DMS 273 treated with DMSO at 0.1 percent for 48 hours (cell line): ENCODE measurements at regions not wholly inside any gene's neighbourhood (a gene's known extent, or its start where the extent isn't known, plus 50 kb on each side); places are given as distances from the start of the nearest gene placed in this dataset.
"Not testable (repeated sequence)": the region's sequence is repeated elsewhere in the genome, so short reads cannot be mapped to it uniquely, and the experiment has no call there.

ENCODE experiments used
- DNase-seq: peaks from one replicate; lab custom pipeline; 2025; lab: John Stamatoyannopoulos, UW

DNA sequence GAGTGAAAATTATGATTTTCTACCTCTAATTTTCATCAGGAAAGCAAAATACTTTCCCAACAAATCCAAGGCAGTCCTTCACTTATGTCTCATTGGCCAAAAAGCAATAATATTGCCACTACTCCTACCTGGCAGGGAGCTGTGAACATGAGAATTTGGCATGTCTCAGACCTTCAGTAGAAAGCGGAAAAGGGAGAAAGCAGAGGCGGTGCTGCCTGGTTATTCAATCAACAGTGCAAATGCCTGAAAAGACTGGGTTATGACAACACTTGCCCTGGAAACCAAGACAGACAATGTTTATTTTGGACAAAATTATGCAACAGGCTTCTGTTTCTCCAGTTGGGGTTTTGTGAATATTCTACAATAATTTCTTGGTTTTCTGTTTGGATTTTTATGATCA lies 194.4 kb downstream of the TAF11L14 start:
- no peak for DNase-seq

DNA sequence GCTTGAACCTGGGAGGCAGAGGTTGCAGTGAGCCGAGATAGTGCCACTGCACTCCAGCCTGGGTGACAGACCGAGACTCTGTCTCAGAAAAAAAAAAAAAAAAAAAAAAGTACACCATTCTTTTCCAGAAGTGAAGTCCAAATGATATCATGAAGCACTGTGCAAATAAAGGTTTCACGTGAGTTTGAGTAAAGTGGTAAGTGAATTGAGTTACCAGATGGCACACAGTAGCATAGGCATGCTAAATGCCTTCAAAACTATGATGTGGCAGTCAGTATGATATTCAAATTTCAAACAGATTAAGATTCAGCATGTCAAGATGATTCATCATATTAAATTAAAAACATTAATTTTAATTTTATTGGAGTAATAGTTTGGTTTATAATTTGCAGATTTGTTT lies 195.2 kb downstream of the TAF11L14 start:
- DNase-seq = no peak

DNA sequence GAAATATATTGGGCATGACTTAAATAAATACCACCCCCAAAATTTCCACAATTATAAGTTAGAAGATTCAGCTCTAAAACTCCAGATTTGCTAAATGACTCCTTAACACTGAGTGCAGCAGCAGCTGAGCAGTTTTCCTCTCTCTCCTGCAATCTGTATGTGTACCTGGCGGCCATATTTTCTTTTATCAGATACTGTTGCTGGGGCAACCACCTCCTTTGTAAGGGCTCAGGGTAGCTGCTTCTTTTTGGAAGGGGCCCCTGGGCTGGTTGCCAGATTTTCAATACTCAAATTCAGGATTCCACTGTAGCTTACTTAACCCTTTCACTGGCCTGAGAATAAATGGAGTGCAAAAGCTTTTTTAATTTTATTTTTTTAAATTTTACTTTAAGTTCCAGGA lies 197.0 kb downstream of the TAF11L14 start:
- peak; percentile 88 for DNase-seq

DNA sequence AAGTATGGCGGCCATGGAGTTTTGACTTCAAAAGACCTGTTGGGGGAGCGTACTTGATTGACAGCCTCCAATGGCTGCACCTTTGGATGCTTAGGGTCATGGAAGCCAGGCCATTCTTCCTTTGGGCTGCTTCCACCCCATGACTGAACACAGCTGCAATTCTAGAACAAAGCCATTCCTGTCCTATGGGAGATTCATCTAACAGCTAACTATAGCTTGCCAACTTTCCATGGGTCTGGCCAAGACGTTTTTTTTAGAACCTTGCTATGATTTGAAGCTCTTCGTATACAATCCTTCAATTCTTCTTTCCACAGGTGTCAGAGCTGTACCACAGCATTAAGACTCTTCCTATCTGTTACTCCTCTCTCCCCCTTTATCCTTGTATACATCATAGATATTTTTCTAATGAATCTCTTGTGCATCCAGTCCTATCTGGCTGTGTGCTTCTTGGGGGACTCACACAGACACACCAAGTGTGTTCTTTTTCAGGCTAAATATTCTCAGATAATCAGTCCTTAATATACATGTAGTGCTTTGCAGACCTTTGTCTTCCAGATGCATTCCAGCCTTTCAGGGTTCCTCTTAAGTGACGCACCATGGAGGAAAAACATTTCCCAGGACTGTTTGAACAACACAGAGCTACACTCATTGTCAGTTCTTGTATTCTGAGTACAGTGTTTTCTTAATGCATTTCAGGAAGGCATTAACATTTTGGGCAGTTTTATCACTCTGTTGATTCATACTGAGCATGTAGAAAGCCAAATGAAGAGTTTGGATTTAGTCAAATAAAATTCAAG lies 198.9 kb downstream of the TAF11L14 start:
- no peak for DNase-seq

DNA sequence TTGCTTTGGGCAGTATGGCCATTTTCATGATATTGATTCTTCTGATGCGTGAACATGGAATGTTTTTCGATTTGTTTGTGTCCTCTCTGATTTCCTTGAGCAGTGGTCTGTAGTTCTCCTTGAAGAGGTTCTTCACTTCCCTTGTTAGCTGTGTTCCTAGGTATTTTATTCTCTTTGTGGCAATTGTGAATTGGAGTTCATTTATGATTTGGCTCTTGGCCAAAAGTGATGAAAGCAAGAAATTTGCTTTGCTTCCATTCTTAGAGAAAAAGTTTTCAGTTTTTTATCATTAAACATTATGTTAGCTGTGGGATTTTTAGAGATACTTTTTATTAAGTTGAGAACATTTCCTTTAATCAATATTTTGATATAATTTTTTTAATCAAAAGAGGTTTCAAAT lies 203.5 kb downstream of the TAF11L14 start:
- DNase-seq = no peak

DNA sequence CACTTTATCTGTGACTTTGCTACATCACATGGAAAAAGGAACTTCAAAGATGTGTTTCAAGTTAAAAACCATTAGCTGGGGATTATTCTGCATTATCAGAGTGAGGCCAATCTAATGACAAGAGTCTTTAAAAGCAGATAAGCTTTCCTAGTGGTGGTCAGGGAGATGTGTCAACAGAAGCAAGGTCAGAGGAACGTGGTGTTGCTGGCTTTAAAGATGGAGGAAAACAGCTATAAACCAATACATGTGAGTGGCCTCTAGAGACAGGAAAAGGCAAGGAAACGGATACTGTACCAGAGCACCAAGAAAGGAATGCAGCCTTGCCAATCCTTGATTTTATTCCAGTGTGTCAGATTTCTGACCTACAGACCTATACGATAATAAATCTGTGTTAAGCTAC lies 204.2 kb downstream of the TAF11L14 start:
- DNase-seq = no peak

DNA sequence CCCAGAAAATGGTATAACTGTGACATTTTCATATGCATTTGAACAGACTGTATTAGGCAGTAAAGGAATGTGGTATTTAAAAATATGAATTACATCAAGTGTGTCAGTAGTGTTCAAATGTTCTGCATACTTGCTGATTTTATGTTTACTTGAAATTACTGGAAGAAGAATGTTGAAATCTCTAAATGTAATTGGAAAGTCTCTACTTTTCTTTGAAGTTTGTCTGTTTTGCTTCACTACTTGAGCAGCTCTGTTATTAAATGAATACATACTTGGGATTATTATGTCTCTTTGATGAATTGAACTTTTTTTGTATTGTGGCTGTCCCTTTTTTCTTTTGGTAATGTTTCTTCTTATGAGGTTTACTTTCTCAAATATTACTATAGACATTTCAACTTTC lies 205.6 kb downstream of the TAF11L14 start:
- no peak for DNase-seq

DNA sequence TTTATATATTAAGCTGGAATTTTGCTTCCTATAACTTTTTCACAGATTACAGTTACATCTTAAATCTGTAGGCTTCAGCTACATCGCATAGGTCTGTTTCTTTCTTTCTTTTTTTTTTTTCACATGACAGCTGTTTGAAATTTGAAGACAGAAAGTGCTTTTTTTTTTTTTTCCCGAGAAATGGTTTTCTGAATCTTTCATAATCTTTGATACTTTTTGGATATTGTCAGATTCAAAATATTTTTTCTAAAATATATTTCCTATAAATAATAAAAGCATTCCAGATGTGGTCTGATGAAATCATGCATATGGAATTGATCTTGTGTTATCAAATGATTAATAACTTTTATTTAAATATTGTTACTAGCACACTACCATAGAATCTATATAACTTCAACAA lies 212.2 kb downstream of the TAF11L14 start:
- DNase-seq = no peak

DNA sequence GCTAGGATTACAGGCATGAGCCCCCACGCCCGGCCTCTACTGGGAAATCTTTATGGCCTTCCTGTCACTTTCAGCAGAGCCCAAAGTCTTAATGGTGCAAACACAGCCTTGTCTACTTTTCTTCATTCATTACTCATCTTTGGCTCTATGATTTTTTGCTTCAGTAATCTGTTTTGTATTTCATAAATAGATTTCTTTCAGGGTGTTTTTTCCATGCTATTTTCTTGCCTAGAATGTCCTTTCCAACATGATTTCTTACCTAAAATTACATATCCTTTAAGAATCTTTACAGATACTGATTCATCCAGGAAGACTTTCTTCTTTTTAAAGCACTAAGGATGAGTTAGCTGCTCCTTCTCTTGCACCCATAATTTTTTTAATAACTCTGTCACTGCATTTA lies 213.0 kb downstream of the TAF11L14 start:
- DNase-seq = no peak

DNA sequence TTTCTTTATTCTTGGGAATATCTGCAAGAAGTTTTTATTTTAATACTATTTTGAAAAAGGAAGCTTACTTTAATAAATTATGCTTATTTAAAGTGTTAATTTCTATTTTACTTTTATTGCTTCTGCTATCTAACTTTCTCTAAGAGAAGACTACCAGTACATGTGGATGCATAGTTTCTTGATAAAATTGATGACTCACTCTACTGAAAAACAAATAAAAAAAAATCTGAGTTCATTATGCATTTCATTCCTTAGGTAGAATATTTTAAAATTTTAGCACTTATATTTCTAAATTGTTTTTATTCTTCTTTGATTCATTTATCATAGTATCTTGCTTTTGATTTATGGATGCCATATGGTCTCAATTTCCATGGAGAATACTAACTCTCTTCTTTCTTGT lies 217.9 kb downstream of the TAF11L14 start:
- DNase-seq = no peak

DNA sequence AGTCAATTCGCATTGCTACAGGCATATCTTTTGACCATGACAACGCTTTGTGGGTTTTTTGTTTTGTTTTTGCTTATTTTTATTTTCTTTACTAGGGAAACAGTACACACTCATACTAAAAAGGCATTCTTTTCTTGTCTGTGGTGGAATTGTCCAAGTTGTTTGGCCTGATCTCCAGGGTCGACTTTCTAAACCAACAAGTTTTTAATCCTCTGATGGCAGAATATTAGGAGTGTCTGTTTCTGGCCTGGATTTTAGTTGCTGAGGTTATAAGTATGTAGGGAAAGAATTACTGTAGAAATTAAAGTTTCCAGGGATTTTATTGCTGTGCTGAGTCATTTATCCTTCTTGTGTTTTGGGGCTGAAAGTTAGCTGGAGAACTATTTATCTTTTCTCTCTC lies 218.5 kb downstream of the TAF11L14 start:
- DNase-seq = no peak

DNA sequence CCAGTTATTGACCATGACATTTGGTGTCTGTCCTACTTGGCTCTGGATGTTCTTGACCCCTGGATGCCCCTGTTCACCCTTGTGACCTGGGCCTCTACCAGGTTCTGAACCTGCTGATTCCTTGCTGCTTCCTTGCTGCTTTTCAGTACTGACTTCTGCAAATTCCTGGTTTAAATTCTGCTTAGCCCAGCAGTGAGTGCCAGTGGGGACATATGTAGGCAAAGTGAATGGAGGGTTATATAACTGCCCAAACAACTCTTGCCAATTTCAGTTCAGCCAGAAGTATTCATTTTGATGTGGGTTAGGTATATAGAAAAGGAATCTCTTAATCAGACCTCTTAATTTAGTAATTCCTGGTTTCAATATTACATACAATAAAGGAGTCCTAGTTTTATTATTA lies 220.6 kb downstream of the TAF11L14 start:
- no peak for DNase-seq

DNA sequence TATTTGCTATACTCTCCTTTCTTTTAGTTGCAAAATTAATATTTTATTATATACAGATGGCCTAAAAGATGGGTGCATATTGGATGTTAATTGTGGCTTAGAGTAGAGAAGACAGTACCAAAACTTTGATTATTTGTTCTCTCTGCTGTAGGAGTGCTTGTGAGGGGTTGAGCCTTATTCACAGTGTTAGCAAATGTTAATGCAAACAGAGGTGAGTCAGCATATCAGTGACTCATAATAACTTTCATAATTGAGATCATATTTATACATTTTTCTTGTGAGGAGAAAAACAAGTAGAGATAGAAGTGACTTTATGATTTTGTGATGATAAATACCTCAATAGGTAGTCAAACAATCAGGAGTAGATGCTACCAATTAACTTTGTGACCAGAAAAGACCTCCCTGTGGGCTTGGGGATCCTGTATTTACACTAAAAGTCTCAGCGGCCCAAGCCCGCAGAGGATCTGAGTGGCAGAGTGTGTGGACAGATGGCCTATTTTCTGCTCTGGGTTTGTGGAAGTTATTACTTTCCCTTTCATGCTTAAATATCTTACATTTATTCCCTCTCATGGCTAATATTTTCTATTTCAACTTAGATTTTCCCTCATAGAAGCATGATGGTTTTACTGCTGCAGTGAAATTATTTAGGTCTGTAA lies 226.5 kb downstream of the TAF11L14 start:
- peak; percentile 25 for DNase-seq

DNA sequence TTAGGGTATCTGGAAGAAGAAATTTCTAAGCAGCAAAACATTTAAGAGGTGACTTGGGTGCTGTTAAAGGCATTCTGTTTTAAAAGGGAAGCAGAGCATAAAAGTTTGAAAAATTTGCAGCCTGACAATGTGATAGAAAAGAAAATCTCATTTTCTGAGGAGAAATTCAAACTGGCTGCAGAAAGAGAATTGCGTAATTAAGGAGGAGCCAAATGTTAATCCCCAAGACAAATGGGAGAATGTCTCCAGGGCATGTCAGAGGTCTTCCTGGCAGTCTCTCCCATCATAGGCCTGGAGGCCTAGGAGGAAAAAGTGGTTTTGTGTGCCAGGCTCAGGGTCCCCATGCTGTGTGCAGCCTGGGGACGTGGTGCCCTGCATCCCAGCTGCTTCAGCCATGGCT lies 230.6 kb downstream of the TAF11L14 start:
- not testable (repeated sequence) for DNase-seq

DNA sequence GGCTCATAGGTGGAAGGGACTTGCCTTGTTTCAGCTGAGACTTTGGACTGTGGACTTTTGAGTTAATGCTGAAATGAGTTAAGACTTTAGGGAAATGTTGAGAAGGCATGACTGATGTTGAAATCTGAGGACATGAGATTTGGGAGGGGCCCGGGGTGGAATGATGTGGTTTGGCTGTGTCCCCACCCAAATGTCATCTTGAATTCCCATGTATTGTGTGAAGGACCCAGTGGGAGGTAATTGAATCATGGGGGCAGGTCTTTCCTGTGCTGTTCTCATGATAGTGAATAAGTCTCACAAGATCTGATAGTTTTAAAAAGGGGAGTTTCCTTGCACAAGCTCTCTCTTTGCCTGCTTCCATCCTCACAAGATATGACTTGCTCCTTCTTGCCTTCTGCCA lies 231.7 kb downstream of the TAF11L14 start:
- DNase-seq = not testable (repeated sequence)

DNA sequence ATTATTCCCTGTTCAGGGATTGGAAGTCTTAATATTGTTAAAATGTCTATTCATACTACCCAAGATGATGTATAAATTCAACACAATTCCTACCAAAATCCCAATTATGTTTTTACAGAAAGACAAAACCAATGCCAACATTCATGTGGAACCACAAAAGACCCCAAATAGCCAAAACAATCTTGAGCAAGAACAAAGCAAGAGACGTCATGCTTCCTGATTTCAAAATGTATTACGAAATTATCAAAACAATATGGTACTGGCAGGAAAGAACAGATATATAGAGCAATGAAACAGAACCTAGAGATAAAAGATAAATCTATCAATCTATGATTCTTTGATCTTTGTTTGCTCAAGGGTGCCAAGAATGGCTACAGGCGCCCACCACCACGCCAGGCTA lies 237.9 kb downstream of the TAF11L14 start:
- no peak for DNase-seq

DNA sequence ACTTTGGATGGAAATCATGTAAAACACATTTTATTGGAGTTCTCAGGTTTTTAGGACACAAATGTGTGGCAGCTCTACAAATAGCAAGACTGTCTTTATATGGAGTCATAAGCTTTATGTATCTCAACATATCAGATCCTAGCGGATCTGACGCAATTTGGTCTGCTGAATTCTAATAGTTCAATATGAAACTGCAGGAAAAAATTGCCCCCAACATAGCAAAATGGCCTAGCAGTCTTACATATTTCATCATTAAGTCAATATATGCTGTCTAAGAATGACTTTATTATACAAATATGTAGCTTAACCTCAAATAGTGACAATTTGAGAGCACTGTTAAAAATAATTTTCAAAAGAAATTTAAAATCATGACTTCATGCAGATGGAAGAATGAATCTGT lies 244.3 kb downstream of the TAF11L14 start:
- no peak for DNase-seq

DNA sequence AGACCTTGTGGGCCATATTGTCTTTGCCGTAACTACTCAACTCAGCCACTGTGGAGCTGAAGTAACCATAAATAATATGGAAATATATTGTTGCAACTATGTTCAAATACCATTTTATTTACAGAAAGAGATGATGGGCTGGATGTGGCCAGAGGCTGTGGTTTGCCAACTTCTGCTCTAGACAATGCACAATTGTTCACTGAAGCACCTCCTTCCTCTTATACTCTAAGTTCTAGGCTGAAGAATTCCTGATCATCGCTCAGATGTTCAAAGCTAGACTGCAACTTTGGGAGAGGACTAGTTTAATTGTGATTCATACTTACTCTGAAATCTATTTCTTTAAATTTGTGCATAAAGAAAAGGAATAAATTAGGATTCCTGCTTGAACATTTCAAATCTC lies 245.0 kb downstream of the TAF11L14 start:
- DNase-seq = no peak

DNA sequence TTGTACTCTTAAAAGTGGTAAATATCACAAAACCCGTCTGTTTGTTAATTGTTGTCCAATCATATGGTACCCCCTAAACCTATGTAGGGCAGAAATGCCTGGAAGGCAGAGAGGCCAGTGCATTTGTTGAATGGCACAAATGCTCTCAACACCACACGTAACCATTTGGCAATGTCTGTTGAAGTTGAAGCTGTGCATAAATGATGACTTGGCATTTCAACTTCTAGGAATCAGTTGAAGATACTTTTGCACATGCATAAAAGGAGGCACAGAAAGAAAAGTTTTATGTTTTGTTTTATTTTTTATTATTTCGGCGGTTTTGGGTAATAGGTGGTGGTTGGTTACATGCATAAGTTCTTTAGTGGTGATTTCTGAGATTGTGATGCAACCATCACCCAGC lies 246.6 kb downstream of the TAF11L14 start:
- DNase-seq = no peak

DNA sequence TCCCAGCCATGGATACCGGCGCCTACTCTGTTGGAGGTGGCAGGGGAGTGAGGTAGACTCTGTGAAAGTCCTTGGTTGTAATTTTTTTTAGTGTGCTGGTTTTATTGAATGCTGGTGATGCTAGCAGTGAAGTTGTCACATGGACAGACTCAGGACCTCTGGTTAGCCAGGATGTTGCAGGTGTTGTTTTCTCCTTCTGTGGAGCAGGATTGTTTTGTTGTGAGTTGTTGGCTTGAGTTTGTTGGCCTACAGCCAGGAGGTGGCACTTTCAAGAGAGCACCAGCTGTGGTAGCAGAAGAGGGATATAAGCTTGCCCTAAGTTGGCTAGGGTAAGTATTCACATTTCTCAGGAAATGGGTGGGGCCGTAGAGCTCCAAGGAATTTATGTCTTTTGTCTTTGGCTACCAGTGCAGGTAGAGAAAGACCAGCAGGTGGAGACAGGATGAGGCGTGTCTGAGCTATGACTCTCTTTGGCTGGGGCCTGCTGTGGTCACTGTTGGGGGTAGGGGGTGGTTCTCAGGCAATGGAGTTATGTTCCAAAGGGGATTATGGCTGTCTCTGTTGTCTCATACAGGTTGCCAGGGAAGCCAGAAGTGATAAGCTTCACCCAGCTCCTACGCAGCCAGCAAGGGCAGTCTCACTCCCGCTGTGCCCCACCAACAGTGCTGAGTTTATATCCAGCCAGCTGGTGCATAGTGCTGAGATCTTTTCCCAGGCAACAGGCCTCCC lies 248.7 kb downstream of the TAF11L14 start:
- DNase-seq = peak; percentile 98

DNA sequence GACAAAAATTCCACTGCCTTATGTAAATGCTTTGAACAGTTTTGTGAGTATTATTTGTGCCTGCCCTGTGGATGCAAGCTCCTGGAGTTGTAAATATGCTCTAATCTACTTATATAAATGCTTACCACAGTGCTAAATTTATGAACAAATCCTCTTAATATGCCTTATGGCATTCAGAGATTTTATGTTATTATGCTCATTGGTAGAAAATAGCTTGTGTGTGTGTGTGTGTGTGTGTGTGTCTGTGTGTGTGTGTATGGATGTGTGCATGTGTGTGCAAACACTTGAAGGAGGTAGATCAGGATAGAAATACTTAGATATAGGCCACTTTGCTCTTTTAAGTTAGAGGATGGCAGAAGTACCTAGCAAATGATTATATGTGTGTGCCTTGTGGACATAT lies 253.9 kb downstream of the TAF11L14 start:
- DNase-seq = no peak

DNA sequence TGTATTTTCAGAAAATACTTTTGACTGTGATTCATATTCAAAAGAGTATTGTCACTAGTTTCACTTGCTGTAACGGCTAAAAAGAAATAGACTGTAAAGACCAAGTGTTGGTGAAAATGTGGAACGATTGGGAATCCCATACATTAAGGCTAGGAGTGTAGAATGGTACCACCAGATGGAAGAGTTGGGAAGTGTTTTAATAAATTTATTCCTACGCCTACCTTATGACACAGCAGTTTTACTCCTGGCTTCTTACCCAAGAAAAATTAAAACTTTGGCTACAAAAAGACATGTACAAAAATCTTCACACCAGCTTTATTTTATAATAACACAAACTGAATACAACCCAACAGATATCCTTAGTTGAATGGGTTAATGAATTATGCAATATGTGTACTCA lies 256.2 kb downstream of the TAF11L14 start:
- no peak for DNase-seq

DNA sequence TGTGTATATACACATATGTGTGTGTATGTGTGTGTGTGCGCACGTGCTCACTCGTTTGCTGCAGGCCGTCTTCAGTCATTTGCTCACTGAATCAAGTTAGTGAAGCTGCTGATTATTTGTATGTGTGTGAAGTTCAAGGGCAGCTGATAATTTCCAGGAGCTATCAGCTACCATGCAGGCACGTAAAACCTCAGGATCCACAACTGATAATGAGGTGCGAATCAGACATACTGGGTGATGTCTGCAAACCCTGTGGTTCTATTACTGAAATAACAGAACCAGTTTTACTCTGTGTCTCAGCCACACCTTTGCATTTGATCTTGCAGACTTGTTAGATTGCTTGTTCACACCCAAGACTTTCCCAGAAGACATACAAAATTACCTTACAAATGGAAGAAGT lies 257.6 kb downstream of the TAF11L14 start:
- no peak for DNase-seq
